Panc1 (cell line): ENCODE measurements at regions not wholly inside any gene's neighbourhood (a gene's known extent, or its start where the extent isn't known, plus 50 kb on each side); places are given as distances from the start of the nearest gene placed in this dataset.

Experiments used
- SIN3A ChIP-seq: IDR thresholded peaks from 2 replicates; pipeline ENCODE4 v1.6.1; 2012; ENCODE audit warnings: low read depth, mild to moderate bottlenecking, low read length, moderate library complexity, borderline replicate concordance; ENCODE audit not compliant: insufficient read depth
- TF ChIP-seq, protein P1 (sequence below): fragments of 450-650 bp; IDR thresholded peaks from 2 replicates; pipeline ENCODE4 v1.5.1; 2017; ENCODE audit warnings: mild to moderate bottlenecking

DNA sequence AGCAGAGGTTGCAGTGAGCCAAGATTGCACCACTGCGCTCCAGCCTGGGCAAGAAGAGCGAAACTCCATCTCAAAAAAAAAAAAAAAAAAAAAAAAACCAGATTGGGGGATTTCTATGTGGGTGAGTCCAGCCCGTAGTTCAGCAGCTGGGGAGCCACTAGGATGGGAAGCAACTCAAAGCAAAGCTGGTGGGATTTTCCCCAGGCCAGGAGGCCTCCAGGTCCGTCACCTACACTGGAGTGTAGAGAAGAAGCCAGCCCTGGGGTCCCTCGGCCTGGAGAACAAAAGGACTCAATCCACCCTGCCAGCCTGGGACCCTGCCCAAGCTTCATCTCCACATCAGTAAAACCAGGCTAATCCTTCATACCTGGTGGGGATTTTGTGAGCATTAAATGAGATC is 121.3 kb upstream of the CACNA1A start:
- TF ChIP-seq, protein P1, sequence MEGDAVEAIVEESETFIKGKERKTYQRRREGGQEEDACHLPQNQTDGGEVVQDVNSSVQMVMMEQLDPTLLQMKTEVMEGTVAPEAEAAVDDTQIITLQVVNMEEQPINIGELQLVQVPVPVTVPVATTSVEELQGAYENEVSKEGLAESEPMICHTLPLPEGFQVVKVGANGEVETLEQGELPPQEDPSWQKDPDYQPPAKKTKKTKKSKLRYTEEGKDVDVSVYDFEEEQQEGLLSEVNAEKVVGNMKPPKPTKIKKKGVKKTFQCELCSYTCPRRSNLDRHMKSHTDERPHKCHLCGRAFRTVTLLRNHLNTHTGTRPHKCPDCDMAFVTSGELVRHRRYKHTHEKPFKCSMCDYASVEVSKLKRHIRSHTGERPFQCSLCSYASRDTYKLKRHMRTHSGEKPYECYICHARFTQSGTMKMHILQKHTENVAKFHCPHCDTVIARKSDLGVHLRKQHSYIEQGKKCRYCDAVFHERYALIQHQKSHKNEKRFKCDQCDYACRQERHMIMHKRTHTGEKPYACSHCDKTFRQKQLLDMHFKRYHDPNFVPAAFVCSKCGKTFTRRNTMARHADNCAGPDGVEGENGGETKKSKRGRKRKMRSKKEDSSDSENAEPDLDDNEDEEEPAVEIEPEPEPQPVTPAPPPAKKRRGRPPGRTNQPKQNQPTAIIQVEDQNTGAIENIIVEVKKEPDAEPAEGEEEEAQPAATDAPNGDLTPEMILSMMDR: no peak
- TF ChIP-seq SIN3A: no peak
